ENCODE measurements at regions not wholly inside any gene's neighbourhood (a gene's known extent, or its start where the extent isn't known, plus 50 kb on each side); places are given as distances from the start of the nearest gene placed in this dataset.
A peak's percentile ranks its signal among the peaks of the same experiment; 100 is the strongest.

GRCh38 chr21:31399591-31399990 lies 55.5 kb upstream of the TIAM1 start:
- Mint-ChIP-seq H3K4me1 (peaks cover 49% of the 10 kb centered on the region), H3K27me3 (ENCODE audit: insufficient read depth, low read depth) (no peaks in the 10 kb centered on the region), H3K9me3 (no peaks in the 10 kb centered on the region), H3K4me3 (no peak overlapping the region), H3K36me3 (peaks cover 3% of the 10 kb centered on the region), H3K27ac (no peak overlapping the region)
- no peak overlapping the region for H2AFZ ChIP-seq (replicated peaks)
- H3K9me3 ChIP-seq (ENCODE audit: low read depth): no peaks in the 10 kb centered on the region
- no peak for DNase-seq (ENCODE audit: low spot score)
- H3K4me1 ChIP-seq: peaks cover 30% of the 10 kb centered on the region
- H3F3A ChIP-seq (ENCODE audit: low read depth): no peaks in the 10 kb centered on the region
- H3K4me3 ChIP-seq: no peak overlapping the region
- H3K36me3 ChIP-seq: no peaks in the 10 kb centered on the region
- no peak for TF ChIP-seq EZH2phosphoT487 (IDR thresholded peaks at IDR 0.05)
- TF ChIP-seq, protein P1, sequence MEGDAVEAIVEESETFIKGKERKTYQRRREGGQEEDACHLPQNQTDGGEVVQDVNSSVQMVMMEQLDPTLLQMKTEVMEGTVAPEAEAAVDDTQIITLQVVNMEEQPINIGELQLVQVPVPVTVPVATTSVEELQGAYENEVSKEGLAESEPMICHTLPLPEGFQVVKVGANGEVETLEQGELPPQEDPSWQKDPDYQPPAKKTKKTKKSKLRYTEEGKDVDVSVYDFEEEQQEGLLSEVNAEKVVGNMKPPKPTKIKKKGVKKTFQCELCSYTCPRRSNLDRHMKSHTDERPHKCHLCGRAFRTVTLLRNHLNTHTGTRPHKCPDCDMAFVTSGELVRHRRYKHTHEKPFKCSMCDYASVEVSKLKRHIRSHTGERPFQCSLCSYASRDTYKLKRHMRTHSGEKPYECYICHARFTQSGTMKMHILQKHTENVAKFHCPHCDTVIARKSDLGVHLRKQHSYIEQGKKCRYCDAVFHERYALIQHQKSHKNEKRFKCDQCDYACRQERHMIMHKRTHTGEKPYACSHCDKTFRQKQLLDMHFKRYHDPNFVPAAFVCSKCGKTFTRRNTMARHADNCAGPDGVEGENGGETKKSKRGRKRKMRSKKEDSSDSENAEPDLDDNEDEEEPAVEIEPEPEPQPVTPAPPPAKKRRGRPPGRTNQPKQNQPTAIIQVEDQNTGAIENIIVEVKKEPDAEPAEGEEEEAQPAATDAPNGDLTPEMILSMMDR (IDR thresholded peaks at IDR 0.05): no peak
- TF ChIP-seq EZH2 (IDR thresholded peaks at IDR 0.05): no peak
- H3K79me2 ChIP-seq (ENCODE audit: low read depth): peaks cover 34% of the 10 kb centered on the region
- no peak overlapping the region for H3K9ac ChIP-seq
- no peak overlapping the region for H3K27ac ChIP-seq
- H3K4me2 ChIP-seq: no peak overlapping the region
- no peaks in the 10 kb centered on the region for H3K27me3 ChIP-seq
- peaks cover 23% of the 10 kb centered on the region for H4K20me1 ChIP-seq (ENCODE audit: low read depth)

GRCh38 chr21:31398574-31398973 lies 54.5 kb upstream of the TIAM1 start:
- Histone ChIP-seq H3K27me3 (no peaks in the 10 kb centered on the region), H4K20me1 (ENCODE audit: low read depth) (peaks cover 15% of the 10 kb centered on the region), H3K27ac (no peak overlapping the region), H3K36me3 (no peaks in the 10 kb centered on the region), H3K4me1 (peaks cover 28% of the 10 kb centered on the region), H3F3A (ENCODE audit: low read depth) (no peaks in the 10 kb centered on the region), H3K79me2 (ENCODE audit: low read depth) (peaks cover 33% of the 10 kb centered on the region), H3K9ac (no peak overlapping the region), H3K4me2 (no peak overlapping the region), H2AFZ (replicated peaks) (no peak overlapping the region), H3K9me3 (ENCODE audit: low read depth) (no peaks in the 10 kb centered on the region), H3K4me3 (no peak overlapping the region)
- H3K4me3 Mint-ChIP-seq: no peak overlapping the region
- peak overlapping the region; percentile 24 for H3K27ac Mint-ChIP-seq
- no peaks in the 10 kb centered on the region for H3K27me3 Mint-ChIP-seq (ENCODE audit: insufficient read depth, low read depth)
- no peaks in the 10 kb centered on the region for H3K36me3 Mint-ChIP-seq
- no peak for DNase-seq (ENCODE audit: low spot score)
- TF ChIP-seq, protein P1 (IDR thresholded peaks at IDR 0.05): no peak
- TF ChIP-seq EZH2phosphoT487 (IDR thresholded peaks at IDR 0.05): no peak
- TF ChIP-seq EZH2 (IDR thresholded peaks at IDR 0.05): no peak
- H3K4me1 Mint-ChIP-seq: peaks cover 47% of the 10 kb centered on the region
- H3K9me3 Mint-ChIP-seq: no peaks in the 10 kb centered on the region

- no peak overlapping the region for H3K4me3 ChIP-seq
Observed at GRCh38 chr21:31397939-31398338, 53.9 kb upstream of the TIAM1 start.

More at GRCh38 chr21:31397939-31398338, 53.9 kb upstream of the TIAM1 start:
- H3K4me1 Mint-ChIP-seq: peaks cover 44% of the 10 kb centered on the region
- H3K36me3 Mint-ChIP-seq: peaks cover 2% of the 10 kb centered on the region
- H3K27me3 Mint-ChIP-seq (ENCODE audit: insufficient read depth, low read depth): no peaks in the 10 kb centered on the region
- Histone ChIP-seq H3F3A (ENCODE audit: low read depth) (no peaks in the 10 kb centered on the region), H3K27ac (peak overlapping the region; percentile 13), H3K9me3 (ENCODE audit: low read depth) (no peaks in the 10 kb centered on the region), H3K4me1 (peaks cover 25% of the 10 kb centered on the region), H4K20me1 (ENCODE audit: low read depth) (peaks cover 15% of the 10 kb centered on the region), H3K4me2 (peak overlapping the region; percentile 29), H3K36me3 (no peaks in the 10 kb centered on the region), H2AFZ (replicated peaks) (no peak overlapping the region), H3K27me3 (no peaks in the 10 kb centered on the region), H3K9ac (no peak overlapping the region), H3K79me2 (ENCODE audit: low read depth) (peaks cover 32% of the 10 kb centered on the region)
- TF ChIP-seq EZH2 (IDR thresholded peaks at IDR 0.05): no peak
- no peak for TF ChIP-seq EZH2phosphoT487 (IDR thresholded peaks at IDR 0.05)
- TF ChIP-seq, protein P1 (IDR thresholded peaks at IDR 0.05): no peak
- peak; percentile 27 for DNase-seq (ENCODE audit: low spot score)
- no peak overlapping the region for H3K4me3 Mint-ChIP-seq
- no peak overlapping the region for H3K27ac Mint-ChIP-seq
- H3K9me3 Mint-ChIP-seq: no peaks in the 10 kb centered on the region
